ENCODE measurements at regions not wholly inside any gene's neighbourhood (a gene's known extent, or its start where the extent isn't known, plus 50 kb on each side); places are given as distances from the start of the nearest gene placed in this dataset.
"Not testable (repeated sequence)": the region's sequence is repeated elsewhere in the genome, so short reads cannot be mapped to it uniquely, and the experiment has no call there.

GRCh38 chr6:23533944-23534343 is 592.1 kb upstream of the NRSN1 start:
- intact Hi-C loops (cut with DNase I), result no loop called here

DNA sequence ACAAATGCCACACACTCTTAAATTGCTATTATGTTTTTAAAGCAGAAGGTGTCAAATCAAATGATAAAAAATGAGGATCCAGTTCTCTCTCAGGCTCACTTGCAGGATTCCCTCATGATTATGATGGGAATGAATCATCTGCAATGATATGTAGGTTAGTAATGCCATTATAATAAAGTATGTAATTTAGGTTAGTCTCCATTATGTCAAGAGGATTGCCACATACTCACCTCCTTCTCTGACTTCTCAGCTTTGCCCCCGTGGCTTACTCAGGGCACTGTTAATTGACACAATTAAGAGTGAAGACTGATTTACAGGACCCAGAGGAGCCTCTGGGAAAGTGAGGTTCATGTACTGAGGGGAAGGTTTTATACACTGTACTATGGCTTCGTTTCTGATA is 591.7 kb upstream of the NRSN1 start:
- DNase-seq (ENCODE audit: low spot score), result no peak
- intact Hi-C loops (cut with DNase I), result no loop called here

More at GRCh38 chr6:23533944-23534343, 592.1 kb upstream of the NRSN1 start:
- DNase-seq (ENCODE audit: low spot score), result no peak

DNA sequence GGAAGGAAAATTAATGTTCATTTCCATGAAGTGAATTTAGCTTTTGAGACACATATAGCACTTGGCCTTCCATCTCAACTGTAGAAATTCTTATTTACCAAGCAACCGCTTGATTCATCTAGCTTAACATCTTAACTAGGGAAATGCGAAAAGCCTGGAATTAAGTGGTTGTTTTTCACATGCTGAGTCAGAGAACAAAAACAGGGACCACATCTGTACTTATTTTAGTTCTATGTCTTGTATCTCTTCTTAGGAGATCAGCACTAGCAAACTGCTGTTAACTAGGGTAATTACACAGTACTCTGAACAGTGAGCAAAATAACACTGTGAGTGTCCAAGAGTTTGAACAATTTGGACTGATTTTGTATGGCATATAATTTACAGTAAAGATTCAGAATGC is 590.9 kb upstream of the NRSN1 start:
- intact Hi-C loops (cut with DNase I), result no loop called here
- DNase-seq (ENCODE audit: low spot score), result no peak

DNA sequence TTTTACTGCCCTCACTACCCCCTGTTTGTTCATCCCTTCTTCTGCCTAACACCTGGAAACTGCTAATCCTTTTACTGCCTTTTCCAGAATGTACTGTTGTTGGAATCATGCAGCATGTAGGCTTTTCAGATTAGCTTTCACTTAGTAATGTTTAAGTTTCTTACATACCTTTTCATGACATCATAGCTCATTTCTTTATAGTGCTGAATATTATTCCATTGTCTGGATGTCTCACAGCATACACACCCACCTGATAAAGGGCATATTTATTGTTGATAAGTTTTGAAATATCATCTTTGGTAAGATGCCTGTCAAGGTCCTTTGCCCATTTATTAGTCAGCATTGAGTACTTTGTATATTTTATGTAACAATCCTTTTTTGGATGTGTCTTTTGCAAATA is 588.2 kb upstream of the NRSN1 start:
- DNase-seq (ENCODE audit: low spot score), result no peak
- intact Hi-C loops (cut with DNase I), result no loop called here

DNA sequence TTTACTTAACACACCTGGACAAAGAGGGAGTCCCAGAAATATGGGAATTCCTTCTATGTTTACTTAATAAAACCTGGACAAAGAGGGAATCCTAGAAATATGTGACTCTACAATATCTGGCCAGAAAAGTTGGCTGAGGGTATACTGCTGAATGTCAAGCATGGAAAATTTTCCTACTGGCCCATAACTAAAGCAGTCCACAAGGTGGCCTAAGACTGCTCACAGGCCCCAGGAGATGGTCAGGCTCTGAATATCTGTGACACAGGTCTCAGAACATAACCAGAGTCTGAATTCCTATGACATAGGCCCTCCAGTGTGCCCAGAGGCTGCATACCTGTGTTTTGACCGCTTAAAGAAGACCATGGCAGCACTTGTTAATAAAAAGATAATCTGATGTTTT is 578.2 kb upstream of the NRSN1 start:
- intact Hi-C loops (cut with DNase I), result no loop called here
- no peak for DNase-seq (ENCODE audit: low spot score)

- DNase-seq (ENCODE audit: low spot score); intact Hi-C loops (cut with DNase I): not testable (repeated sequence)
Measured at GRCh38 chr6:23554953-23555352, 571.1 kb upstream of the NRSN1 start.

- no peak for DNase-seq (ENCODE audit: low spot score)
- intact Hi-C loops (cut with DNase I), result no loop called here
Measured at GRCh38 chr6:23559587-23560343, 566.2 kb upstream of the NRSN1 start.

- DNase-seq (ENCODE audit: low spot score), result no peak
- intact Hi-C loops (cut with DNase I), result no loop called here
Measured at GRCh38 chr6:23561732-23562131, 564.3 kb upstream of the NRSN1 start.

DNA sequence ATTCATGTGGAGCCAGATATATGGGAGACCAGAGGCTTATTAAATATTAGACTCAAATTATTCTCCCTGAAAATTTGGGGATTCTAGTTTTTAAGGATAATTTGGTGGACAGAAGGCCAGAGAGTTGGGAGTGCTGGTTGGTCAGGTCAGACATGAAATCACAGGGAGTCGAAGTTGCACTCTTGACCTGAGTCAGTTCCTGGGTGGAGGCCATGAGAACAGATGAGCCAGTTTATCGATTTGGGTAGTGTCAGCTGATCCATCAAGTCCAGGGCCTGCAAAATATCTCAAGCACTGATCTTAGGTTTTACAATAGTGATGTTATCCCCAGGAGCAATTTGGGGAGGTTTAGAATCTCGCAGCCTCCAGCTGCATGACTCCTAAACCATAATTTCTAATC is 563.5 kb upstream of the NRSN1 start:
- DNase-seq (ENCODE audit: low spot score), result no peak
- intact Hi-C loops (cut with DNase I), result no loop called here

DNA sequence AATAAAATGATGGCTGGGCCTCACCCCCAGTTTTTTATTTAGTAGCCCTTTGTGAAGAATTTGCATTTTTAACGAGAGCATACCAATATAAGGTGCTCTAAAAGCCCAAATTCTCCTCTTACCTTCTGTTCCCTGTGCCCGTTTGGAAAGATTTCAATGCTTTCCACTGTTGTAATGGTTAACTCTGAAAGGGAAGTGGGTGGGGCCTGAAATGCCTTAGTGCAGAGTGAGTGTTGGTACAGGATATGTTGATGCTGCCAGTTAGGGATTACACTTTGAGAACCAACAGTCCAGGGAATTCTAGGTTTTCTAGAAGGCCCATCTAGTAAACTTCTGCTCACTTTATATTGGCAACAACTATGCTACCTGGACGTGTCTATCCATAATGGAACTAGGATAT is 562.7 kb upstream of the NRSN1 start:
- DNase-seq (ENCODE audit: low spot score), result no peak
- intact Hi-C loops (cut with DNase I), result no loop called here

- no peak for DNase-seq (ENCODE audit: low spot score)
- intact Hi-C loops (cut with DNase I), result loop anchor here in 1 of 2 donors (1.0 kb wide), 1 partner anchor 28 kb away; no protein-coding TSS in a partner anchor
Measured at GRCh38 chr6:23566418-23566817, 559.6 kb upstream of the NRSN1 start.

DNA sequence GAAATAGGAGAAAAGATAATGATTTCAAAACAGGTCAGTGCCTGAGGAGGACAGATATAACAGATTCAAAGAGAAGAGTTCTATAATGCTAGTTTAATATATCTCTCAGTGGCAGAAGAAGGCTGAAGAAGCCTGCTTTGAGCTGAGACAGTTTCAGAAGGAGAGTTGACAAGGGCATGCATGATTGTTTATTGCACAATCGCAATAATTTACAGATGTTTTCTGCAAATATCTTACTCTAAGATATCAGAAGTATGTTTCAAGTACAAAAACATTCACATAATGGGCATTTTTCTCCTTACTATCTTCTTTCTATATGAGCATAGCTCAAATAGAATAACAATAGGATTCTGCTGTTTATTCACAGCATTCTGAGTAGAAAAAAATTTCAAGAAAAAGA is 557.7 kb upstream of the NRSN1 start:
- intact Hi-C loops (cut with DNase I), result no loop called here
- DNase-seq (ENCODE audit: low spot score), result no peak

DNA sequence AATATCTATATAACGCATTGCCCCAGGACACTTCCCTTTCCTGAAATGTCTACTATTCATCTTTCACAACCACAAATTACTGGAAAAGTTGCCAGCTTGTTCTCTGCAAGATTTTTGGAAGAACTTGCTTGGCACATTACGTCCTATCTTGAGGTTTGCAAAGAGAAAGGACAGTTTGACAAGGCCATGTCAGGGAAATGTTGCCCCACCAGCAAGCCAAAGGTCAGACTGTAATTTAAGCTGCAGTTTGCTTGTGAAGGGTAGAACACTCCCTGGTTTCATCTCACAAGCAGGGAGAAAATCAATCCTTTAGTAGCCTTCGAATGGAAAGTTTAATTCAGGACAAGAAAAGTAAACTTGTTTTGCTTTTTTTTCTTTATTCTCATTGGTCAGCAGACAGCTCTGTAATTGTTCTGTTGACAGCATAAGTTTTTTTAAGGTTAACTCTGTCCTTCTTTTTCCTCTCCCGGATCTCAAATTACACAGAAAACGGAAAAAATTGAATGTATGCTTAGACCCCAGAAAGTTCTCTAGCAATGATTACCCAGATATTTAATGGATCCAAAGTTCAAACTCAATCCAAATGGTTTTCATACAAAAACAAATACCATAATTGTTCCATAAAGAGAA is 541.8 kb upstream of the NRSN1 start:
- intact Hi-C loops (cut with DNase I), result no loop called here
- DNase-seq (ENCODE audit: low spot score), result no peak

DNA sequence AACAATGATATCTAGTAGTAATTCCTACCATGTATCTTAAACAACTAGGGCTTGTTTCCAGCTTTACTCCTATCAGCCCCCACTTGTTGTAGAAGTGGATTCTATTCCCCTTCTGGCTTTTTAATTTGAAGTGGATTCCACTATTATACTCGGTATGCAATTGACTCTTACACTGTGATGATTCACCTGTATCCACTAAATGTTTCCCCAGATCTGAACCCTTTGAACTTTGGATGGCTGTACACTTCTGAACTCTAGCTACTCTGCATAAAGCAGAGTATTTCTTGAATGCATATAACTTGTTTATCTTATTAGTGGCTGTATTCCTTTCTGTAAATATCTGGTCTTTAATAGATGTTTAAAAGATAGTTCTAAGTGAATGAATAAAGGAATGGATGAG is 538.4 kb upstream of the NRSN1 start:
- intact Hi-C loops (cut with DNase I), result no loop called here
- no peak for DNase-seq (ENCODE audit: low spot score)

- intact Hi-C loops (cut with DNase I), result no loop called here
- no peak for DNase-seq (ENCODE audit: low spot score)
Measured at GRCh38 chr6:23589811-23590210, 536.2 kb upstream of the NRSN1 start.

GRCh38 chr6:23590498-23591126 is 535.4 kb upstream of the NRSN1 start:
- intact Hi-C loops (cut with DNase I), result no loop called here
- DNase-seq (ENCODE audit: low spot score), result no peak

DNA sequence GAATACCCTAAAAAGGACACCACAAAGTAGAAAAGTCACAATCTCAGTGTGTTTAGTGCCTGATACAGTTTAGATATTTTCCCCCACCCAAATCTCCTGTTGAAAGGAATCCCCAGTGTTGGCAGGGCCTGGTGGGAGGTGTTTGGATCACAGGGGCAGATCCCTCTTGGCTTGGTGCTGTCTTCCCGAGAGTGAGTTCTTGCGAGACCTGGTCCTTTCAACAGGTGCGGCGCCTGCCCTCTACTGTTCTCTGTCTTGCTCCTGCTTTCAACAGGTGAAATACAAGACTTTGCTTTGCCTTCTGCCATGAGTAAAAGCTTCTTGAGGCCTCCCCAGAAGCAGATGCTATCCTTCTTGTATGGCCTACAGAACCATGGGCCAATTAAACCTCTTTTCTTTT is 534.3 kb upstream of the NRSN1 start:
- intact Hi-C loops (cut with DNase I), result no loop called here
- no peak for DNase-seq (ENCODE audit: low spot score)

GRCh38 chr6:23600118-23600517 is 525.9 kb upstream of the NRSN1 start:
- no peak for DNase-seq (ENCODE audit: low spot score)
- intact Hi-C loops (cut with DNase I), result no loop called here

GRCh38 chr6:23601811-23602345 is 524.1 kb upstream of the NRSN1 start:
- intact Hi-C loops (cut with DNase I), result no loop called here
- no peak for DNase-seq (ENCODE audit: low spot score)

- no peak for DNase-seq (ENCODE audit: low spot score)
- intact Hi-C loops (cut with DNase I), result no loop called here
Measured at GRCh38 chr6:23608931-23609435, 517.0 kb upstream of the NRSN1 start.
